ENCODE measurements at regions not wholly inside any gene's neighbourhood (a gene's known extent, or its start where the extent isn't known, plus 50 kb on each side); places are given as distances from the start of the nearest gene placed in this dataset.

DNA sequence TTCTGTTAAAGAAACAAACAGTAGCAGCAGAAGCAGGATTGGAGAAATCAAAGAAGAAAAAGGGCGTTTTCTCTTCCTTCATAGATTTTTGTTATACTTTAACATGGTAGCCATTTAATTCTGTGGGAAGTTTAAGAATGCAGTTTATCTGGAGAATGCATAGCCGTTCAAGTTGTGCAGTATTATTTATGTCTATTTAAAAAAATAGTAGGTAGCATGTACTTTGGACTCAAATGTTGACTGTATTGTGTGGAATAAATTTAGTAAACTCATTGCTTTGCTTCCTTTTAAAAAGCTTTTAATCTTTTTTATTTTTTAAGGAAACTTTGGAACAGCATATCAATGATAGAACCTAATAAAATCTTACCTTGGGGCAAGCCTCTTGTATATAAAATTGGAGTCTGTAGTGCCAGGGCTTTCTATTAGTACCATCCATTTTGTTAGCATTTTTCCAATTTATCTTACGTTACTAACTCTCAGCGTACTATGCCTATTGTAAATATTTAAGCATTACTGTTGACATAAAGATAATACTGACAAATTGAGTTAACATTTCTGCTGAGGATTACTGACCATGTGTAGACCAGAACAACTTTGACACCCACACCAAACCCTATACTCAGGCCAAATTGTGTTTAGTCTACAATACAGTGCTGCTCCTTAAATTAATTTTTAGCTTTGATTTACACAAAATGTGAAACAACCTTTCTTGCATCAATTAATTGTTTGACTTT lies 291.1 kb downstream of the NNT start:
- TF ChIP-seq POLR2A (IDR thresholded peaks at IDR 0.05) (no peak), POLR2AphosphoS5 (IDR thresholded peaks at IDR 0.05) (no peak)
- TF ChIP-seq, protein P1, sequence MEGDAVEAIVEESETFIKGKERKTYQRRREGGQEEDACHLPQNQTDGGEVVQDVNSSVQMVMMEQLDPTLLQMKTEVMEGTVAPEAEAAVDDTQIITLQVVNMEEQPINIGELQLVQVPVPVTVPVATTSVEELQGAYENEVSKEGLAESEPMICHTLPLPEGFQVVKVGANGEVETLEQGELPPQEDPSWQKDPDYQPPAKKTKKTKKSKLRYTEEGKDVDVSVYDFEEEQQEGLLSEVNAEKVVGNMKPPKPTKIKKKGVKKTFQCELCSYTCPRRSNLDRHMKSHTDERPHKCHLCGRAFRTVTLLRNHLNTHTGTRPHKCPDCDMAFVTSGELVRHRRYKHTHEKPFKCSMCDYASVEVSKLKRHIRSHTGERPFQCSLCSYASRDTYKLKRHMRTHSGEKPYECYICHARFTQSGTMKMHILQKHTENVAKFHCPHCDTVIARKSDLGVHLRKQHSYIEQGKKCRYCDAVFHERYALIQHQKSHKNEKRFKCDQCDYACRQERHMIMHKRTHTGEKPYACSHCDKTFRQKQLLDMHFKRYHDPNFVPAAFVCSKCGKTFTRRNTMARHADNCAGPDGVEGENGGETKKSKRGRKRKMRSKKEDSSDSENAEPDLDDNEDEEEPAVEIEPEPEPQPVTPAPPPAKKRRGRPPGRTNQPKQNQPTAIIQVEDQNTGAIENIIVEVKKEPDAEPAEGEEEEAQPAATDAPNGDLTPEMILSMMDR (IDR thresholded peaks at IDR 0.05) = no peak
